ENCODE measurements at regions not wholly inside any gene's neighbourhood (a gene's known extent, or its start where the extent isn't known, plus 50 kb on each side); places are given as distances from the start of the nearest gene placed in this dataset.

- DNase-seq, result no peak
- Mint-ChIP-seq H3K4me1 (ENCODE audit: low read depth) (peaks cover under 1% of the 10 kb centered on the region; the same call in 1 of the 2 replicates), H3K27ac (no peak overlapping the region), H3K9me3 (no peaks in the 10 kb centered on the region), H3K4me3 (no peak overlapping the region), H3K27me3 (ENCODE audit: insufficient read depth) (peaks cover 7% of the 10 kb centered on the region; the same call in 1 of the 2 replicates), H3K36me3 (ENCODE audit: low read depth) (no peaks in the 10 kb centered on the region)
- TF ChIP-seq, protein P1, sequence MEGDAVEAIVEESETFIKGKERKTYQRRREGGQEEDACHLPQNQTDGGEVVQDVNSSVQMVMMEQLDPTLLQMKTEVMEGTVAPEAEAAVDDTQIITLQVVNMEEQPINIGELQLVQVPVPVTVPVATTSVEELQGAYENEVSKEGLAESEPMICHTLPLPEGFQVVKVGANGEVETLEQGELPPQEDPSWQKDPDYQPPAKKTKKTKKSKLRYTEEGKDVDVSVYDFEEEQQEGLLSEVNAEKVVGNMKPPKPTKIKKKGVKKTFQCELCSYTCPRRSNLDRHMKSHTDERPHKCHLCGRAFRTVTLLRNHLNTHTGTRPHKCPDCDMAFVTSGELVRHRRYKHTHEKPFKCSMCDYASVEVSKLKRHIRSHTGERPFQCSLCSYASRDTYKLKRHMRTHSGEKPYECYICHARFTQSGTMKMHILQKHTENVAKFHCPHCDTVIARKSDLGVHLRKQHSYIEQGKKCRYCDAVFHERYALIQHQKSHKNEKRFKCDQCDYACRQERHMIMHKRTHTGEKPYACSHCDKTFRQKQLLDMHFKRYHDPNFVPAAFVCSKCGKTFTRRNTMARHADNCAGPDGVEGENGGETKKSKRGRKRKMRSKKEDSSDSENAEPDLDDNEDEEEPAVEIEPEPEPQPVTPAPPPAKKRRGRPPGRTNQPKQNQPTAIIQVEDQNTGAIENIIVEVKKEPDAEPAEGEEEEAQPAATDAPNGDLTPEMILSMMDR (IDR thresholded peaks at IDR 0.05), result no peak
Observed at GRCh38 chr16:22630242-22630641, 119.6 kb downstream of the NPIPB5 start.

DNA sequence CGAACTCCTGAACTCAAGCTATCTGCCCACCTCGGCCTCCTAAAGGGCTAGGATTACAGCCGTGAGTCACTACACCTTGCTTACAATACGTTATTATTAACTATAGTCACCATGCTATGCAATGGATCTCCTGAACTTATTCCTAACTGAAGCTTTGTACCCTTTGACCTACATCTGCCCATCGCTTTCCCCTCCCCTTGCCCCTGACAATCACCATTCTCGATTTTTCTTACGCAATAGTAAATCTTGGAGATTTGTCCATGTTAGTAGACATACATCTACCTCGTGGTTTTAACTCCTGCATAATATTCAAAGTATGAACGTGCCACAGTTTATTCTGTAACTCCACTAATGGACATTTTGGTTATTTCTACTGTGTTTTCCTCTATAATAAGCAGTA lies 120.6 kb downstream of the NPIPB5 start:
- Mint-ChIP-seq H3K27me3 (ENCODE audit: insufficient read depth) (peaks cover 7% of the 10 kb centered on the region; the same call in 1 of the 2 replicates), H3K4me1 (ENCODE audit: low read depth) (peaks cover 7% of the 10 kb centered on the region; the same call in 1 of the 2 replicates), H3K4me3 (no peak overlapping the region), H3K9me3 (no peaks in the 10 kb centered on the region), H3K36me3 (ENCODE audit: low read depth) (no peaks in the 10 kb centered on the region), H3K27ac (no peak overlapping the region)
- TF ChIP-seq, protein P1 (IDR thresholded peaks at IDR 0.05), result no peak
- DNase-seq, result no peak

- peaks cover 7% of the 10 kb centered on the region; the same call in 1 of the 2 replicates for H3K4me1 Mint-ChIP-seq (ENCODE audit: low read depth)
- no peaks in the 10 kb centered on the region for H3K9me3 Mint-ChIP-seq
- H3K36me3 Mint-ChIP-seq (ENCODE audit: low read depth), result no peaks in the 10 kb centered on the region
- H3K27ac Mint-ChIP-seq, result no peak overlapping the region
- H3K4me3 Mint-ChIP-seq, result no peak overlapping the region
- H3K27me3 Mint-ChIP-seq (ENCODE audit: insufficient read depth), result peaks cover 7% of the 10 kb centered on the region; the same call in 1 of the 2 replicates
- DNase-seq, result no peak
- TF ChIP-seq, protein P1 (IDR thresholded peaks at IDR 0.05), result no peak
Observed at GRCh38 chr16:22632606-22633005, 121.9 kb downstream of the NPIPB5 start.

DNA sequence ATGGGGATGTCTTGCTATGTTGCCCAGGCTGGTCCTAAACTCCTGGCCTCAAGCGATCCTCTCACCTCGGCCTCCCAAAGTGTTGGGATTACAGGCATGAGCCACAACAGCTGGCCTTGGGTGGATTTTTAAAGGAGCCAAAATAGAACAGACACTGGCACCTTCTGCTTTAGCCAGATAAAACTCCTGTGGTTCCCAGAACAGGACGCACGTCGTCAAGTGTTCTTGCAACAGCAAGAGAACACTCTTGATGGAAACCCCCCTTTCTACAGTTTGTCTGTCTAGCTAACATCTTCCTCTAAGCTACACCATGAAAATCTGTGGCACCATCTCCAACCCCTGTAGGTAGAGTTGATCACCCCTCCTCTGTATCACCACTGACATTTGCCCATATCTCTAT lies 122.6 kb downstream of the NPIPB5 start:
- DNase-seq, result no peak
- no peak overlapping the region for H3K27ac Mint-ChIP-seq
- no peaks in the 10 kb centered on the region for H3K9me3 Mint-ChIP-seq
- H3K27me3 Mint-ChIP-seq (ENCODE audit: insufficient read depth), result peaks cover 7% of the 10 kb centered on the region; the same call in 1 of the 2 replicates
- peaks cover 7% of the 10 kb centered on the region; the same call in 1 of the 2 replicates for H3K4me1 Mint-ChIP-seq (ENCODE audit: low read depth)
- no peaks in the 10 kb centered on the region for H3K36me3 Mint-ChIP-seq (ENCODE audit: low read depth)
- TF ChIP-seq, protein P1 (IDR thresholded peaks at IDR 0.05), result no peak
- no peak overlapping the region for H3K4me3 Mint-ChIP-seq

GRCh38 chr16:22633799-22634198 lies 123.1 kb downstream of the NPIPB5 start:
- no peak overlapping the region for H3K27ac Mint-ChIP-seq
- no peaks in the 10 kb centered on the region for H3K36me3 Mint-ChIP-seq (ENCODE audit: low read depth)
- peaks cover 7% of the 10 kb centered on the region; the same call in 1 of the 2 replicates for H3K4me1 Mint-ChIP-seq (ENCODE audit: low read depth)
- TF ChIP-seq, protein P1 (IDR thresholded peaks at IDR 0.05), result no peak
- H3K27me3 Mint-ChIP-seq (ENCODE audit: insufficient read depth), result peaks cover 7% of the 10 kb centered on the region; the same call in 1 of the 2 replicates
- no peaks in the 10 kb centered on the region for H3K9me3 Mint-ChIP-seq
- no peak overlapping the region for H3K4me3 Mint-ChIP-seq
- no peak for DNase-seq

Measured in HFFc6 (cell line).